ENCODE measurements at regions not wholly inside any gene's neighbourhood (a gene's known extent, or its start where the extent isn't known, plus 50 kb on each side); places are given as distances from the start of the nearest gene placed in this dataset.

DNA sequence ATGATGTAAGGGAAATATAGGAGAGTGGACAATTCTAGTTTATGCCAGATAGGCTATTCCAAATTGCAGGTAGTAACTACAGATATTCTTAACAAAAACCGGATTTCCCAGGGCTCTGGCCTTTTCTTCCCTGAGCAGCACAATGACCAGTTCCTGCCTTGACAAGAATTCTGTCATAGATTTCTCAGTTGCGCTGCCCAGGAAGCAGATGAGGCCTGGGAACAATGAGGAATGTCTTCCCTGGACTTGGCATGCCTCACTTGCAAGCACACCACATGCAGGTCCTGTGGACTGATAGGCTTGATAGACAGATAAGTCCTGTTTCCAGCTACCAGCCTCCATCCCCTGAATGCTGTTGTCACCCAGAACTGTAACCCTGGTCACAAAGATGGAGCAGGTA lies 174.5 kb upstream of the PRSS58 start:
- ChIA-PET POLR2A (ENCODE audit: low non-redundant PET) (no interaction called here), CTCF (no interaction called here)
- no peak for DNase-seq (ENCODE audit: low spot score)
- no peaks in the 10 kb centered on the region for H3K36me3 ChIP-seq (ENCODE audit: insufficient read depth, low read length, poor library complexity, severe bottlenecking)
- H3K27me3 ChIP-seq (replicated peaks; ENCODE audit: insufficient read depth, low read depth, low read length, poor library complexity): no peaks in the 10 kb centered on the region
- BruUV-seq (replicated peaks): no TSS peak
- H3K27ac ChIP-seq (ENCODE audit: low read depth, low read length, poor library complexity, severe bottlenecking): no peak overlapping the region
- TF ChIP-seq, protein P1, sequence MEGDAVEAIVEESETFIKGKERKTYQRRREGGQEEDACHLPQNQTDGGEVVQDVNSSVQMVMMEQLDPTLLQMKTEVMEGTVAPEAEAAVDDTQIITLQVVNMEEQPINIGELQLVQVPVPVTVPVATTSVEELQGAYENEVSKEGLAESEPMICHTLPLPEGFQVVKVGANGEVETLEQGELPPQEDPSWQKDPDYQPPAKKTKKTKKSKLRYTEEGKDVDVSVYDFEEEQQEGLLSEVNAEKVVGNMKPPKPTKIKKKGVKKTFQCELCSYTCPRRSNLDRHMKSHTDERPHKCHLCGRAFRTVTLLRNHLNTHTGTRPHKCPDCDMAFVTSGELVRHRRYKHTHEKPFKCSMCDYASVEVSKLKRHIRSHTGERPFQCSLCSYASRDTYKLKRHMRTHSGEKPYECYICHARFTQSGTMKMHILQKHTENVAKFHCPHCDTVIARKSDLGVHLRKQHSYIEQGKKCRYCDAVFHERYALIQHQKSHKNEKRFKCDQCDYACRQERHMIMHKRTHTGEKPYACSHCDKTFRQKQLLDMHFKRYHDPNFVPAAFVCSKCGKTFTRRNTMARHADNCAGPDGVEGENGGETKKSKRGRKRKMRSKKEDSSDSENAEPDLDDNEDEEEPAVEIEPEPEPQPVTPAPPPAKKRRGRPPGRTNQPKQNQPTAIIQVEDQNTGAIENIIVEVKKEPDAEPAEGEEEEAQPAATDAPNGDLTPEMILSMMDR (conservative IDR thresholded peaks at IDR 0.05; ENCODE audit: low read depth, low read length): no peak
- H3K9me3 ChIP-seq (ENCODE audit: low read depth, low read length, poor library complexity, severe bottlenecking): no peaks in the 10 kb centered on the region
- intact Hi-C loops (cut with micrococcal nuclease; ENCODE audit: unreplicated experiment): no loop called here
- no peaks in the 10 kb centered on the region for H3K4me1 ChIP-seq (ENCODE audit: insufficient read depth, low read length, poor library complexity, severe bottlenecking)
- H3K4me3 ChIP-seq (ENCODE audit: low read depth, low read length, poor library complexity, severe bottlenecking): no peak overlapping the region

GRCh38 chr7:142431491-142431890 lies 173.6 kb upstream of the PRSS58 start:
- no peak for DNase-seq (ENCODE audit: low spot score)
- H3K9me3 ChIP-seq (ENCODE audit: low read depth, low read length, poor library complexity, severe bottlenecking): no peaks in the 10 kb centered on the region
- CTCF ChIA-PET: no interaction called here
- H3K4me1 ChIP-seq (ENCODE audit: insufficient read depth, low read length, poor library complexity, severe bottlenecking): no peaks in the 10 kb centered on the region
- intact Hi-C loops (cut with micrococcal nuclease; ENCODE audit: unreplicated experiment): no loop called here
- H3K27ac ChIP-seq (ENCODE audit: low read depth, low read length, poor library complexity, severe bottlenecking): no peak overlapping the region
- H3K27me3 ChIP-seq (replicated peaks; ENCODE audit: insufficient read depth, low read depth, low read length, poor library complexity): no peaks in the 10 kb centered on the region
- H3K4me3 ChIP-seq (ENCODE audit: low read depth, low read length, poor library complexity, severe bottlenecking): no peak overlapping the region
- TF ChIP-seq, protein P1 (conservative IDR thresholded peaks at IDR 0.05; ENCODE audit: low read depth, low read length): no peak
- no peak for TF ChIP-seq EZH2 (IDR thresholded peaks at IDR 0.05; ENCODE audit: borderline replicate concordance, low read depth, low read length, poor library complexity, severe bottlenecking)
- no TSS peak for BruUV-seq (replicated peaks)
- H3K36me3 ChIP-seq (ENCODE audit: insufficient read depth, low read length, poor library complexity, severe bottlenecking): no peaks in the 10 kb centered on the region
- POLR2A ChIA-PET (ENCODE audit: low non-redundant PET): no interaction called here

- no peak overlapping the region for H3K4me3 ChIP-seq (ENCODE audit: low read depth, low read length, poor library complexity, severe bottlenecking)
- H3K9me3 ChIP-seq (ENCODE audit: low read depth, low read length, poor library complexity, severe bottlenecking): no peaks in the 10 kb centered on the region
- intact Hi-C loops (cut with micrococcal nuclease; ENCODE audit: unreplicated experiment): no loop called here
- no peak for DNase-seq (ENCODE audit: low spot score)
- CTCF ChIA-PET: no interaction called here
- TF ChIP-seq EZH2 (IDR thresholded peaks at IDR 0.05; ENCODE audit: borderline replicate concordance, low read depth, low read length, poor library complexity, severe bottlenecking): no peak
- TF ChIP-seq, protein P1 (conservative IDR thresholded peaks at IDR 0.05; ENCODE audit: low read depth, low read length): no peak
- no peaks in the 10 kb centered on the region for H3K27me3 ChIP-seq (replicated peaks; ENCODE audit: insufficient read depth, low read depth, low read length, poor library complexity)
- POLR2A ChIA-PET (ENCODE audit: low non-redundant PET): no interaction called here
- H3K4me1 ChIP-seq (ENCODE audit: insufficient read depth, low read length, poor library complexity, severe bottlenecking): no peaks in the 10 kb centered on the region
- H3K27ac ChIP-seq (ENCODE audit: low read depth, low read length, poor library complexity, severe bottlenecking): no peak overlapping the region
- BruUV-seq (replicated peaks): no TSS peak
- no peaks in the 10 kb centered on the region for H3K36me3 ChIP-seq (ENCODE audit: insufficient read depth, low read length, poor library complexity, severe bottlenecking)
Observed at GRCh38 chr7:142428094-142428493, 170.2 kb upstream of the PRSS58 start.
